MM.1S (cell line): ENCODE measurements at regions not wholly inside any gene's neighbourhood (a gene's known extent, or its start where the extent isn't known, plus 50 kb on each side); places are given as distances from the start of the nearest gene placed in this dataset.

Experiments used
- EZH2 ChIP-seq: fragments of 300-600 bp; sonication (generic); optimal IDR thresholded peaks from 2 replicates; pipeline ENCODE3; 2017; ENCODE audit warnings: low read depth, mild to moderate bottlenecking, antibody characterized with exemption, low read length, mixed read lengths
- TF ChIP-seq, protein P1 (sequence below): fragments of 300-600 bp; sonication (generic); IDR thresholded peaks from 2 replicates; pipeline ENCODE4 v1.5.1; 2016; ENCODE audit warnings: antibody characterized with exemption, low read length, mixed read lengths

DNA sequence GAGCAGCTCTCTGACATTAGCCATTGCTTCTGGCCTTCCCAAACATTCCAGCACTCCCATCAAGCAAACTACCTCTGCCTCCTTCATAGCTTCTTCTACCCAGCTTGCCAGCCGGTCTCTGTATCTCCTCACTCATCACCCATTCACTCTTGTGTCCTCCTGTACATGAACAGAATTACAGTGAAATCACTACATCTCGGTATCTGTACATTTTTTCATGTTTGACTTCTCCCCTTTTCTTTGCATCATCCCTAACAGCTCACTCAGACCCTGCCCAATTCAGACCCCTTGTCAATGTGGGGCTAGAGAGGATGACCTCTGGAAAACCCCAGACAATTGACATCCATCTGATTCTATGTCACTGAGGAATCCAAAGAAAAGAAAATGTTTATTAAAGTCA is 335.8 kb downstream of the TNS1 start:
- TF ChIP-seq, protein P1, sequence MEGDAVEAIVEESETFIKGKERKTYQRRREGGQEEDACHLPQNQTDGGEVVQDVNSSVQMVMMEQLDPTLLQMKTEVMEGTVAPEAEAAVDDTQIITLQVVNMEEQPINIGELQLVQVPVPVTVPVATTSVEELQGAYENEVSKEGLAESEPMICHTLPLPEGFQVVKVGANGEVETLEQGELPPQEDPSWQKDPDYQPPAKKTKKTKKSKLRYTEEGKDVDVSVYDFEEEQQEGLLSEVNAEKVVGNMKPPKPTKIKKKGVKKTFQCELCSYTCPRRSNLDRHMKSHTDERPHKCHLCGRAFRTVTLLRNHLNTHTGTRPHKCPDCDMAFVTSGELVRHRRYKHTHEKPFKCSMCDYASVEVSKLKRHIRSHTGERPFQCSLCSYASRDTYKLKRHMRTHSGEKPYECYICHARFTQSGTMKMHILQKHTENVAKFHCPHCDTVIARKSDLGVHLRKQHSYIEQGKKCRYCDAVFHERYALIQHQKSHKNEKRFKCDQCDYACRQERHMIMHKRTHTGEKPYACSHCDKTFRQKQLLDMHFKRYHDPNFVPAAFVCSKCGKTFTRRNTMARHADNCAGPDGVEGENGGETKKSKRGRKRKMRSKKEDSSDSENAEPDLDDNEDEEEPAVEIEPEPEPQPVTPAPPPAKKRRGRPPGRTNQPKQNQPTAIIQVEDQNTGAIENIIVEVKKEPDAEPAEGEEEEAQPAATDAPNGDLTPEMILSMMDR: no peak
- no peak for TF ChIP-seq EZH2
